Erythroblast (primary cell): ENCODE measurements at regions not wholly inside any gene's neighbourhood (a gene's known extent, or its start where the extent isn't known, plus 50 kb on each side); places are given as distances from the start of the nearest gene placed in this dataset.

ENCODE experiments used
- GATA1 ChIP-seq: IDR thresholded peaks from 2 replicates; pipeline ENCODE4 v1.6.1; 2011; ENCODE audit warnings: low read depth, mild to moderate bottlenecking, control low read depth, low read length, moderate library complexity
- POLR2A ChIP-seq: IDR thresholded peaks from 2 replicates; pipeline ENCODE4 v1.6.1; 2011; ENCODE audit warnings: mild to moderate bottlenecking, low read length

- no peak for TF ChIP-seq POLR2A
- TF ChIP-seq GATA1: no peak
These were observed 2114.0 kb downstream of the TP53TG3F start for GRCh38 chr16:35573407-35573806.
